ENCODE measurements at regions not wholly inside any gene's neighbourhood (a gene's known extent, or its start where the extent isn't known, plus 50 kb on each side); places are given as distances from the start of the nearest gene placed in this dataset.

DNA sequence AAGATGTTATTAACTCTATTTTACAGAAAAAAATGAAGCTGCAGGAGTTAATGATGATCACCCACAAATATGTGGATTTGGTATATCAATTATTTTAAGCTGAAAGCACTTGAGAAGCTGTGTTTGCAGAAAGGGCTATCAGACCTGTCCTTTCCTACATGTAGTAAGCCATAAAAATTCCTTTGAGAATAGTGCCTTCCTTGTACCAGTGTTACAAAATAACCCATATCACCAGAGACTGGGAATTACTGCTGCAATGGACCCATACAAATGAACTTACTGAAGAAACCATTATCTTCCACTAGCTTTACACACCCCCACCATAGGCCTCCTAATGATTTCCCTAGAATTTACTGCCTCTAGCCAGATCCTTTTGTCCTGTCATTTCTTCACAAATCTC, 99.2 kb upstream of the ZRANB2 start:
- DNase-seq (ENCODE audit: low spot score), result no peak

- DNase-seq (ENCODE audit: low spot score), result no peak
These were observed 90.1 kb upstream of the ZRANB2 start for GRCh38 chr1:71170925-71171324.

- no peak for DNase-seq (ENCODE audit: low spot score)
These were observed 86.7 kb upstream of the ZRANB2 start for GRCh38 chr1:71167505-71167904.

- DNase-seq (ENCODE audit: low spot score), result no peak
These were observed 85.6 kb upstream of the ZRANB2 start for GRCh38 chr1:71166178-71167173.

- no peak for DNase-seq (ENCODE audit: low spot score)
These were observed 76.9 kb upstream of the ZRANB2 start for GRCh38 chr1:71157715-71158114.

- no peak for DNase-seq (ENCODE audit: low spot score)
These were observed 76.3 kb upstream of the ZRANB2 start for GRCh38 chr1:71157151-71157550.

DNA sequence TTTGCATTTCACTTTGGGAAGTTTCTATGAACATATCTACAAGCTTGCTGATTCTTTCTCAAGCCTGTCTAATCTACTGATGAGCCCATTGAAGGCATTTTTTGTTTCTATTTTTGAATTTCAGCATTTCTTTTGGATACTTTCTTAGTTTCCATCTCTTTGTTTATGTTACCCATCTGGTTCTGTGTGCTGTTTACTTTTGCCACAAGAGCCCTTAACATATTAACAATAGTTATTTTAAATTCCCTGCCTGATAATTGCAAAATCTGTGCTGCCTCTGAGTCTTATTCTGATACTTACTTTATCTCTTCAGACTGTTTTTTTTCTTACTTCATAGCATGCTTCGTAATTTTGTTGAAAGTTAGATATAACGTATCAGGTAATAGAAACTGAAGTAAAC, 75.8 kb upstream of the ZRANB2 start:
- DNase-seq (ENCODE audit: low spot score), result no peak

DNA sequence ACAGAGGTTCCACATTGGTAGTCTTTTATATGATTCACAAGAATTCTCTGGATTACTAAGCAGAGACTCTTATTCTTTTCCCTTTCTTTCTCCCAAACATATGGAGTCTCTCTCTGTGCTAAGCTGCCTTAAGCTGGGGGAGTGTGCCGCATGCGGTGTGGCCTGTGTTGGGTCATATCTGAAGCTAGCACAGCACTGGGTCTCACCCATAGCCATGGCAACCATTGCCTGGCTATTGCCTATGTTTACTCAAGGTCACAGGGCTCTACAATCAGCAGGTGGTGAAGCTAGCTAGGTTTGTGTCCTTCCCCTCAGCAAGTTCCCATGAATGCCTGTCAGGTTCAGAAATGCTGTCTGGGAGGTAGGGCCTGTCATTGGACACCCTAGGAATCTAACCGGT, 73.6 kb upstream of the ZRANB2 start:
- DNase-seq (ENCODE audit: low spot score), result no peak

DNA sequence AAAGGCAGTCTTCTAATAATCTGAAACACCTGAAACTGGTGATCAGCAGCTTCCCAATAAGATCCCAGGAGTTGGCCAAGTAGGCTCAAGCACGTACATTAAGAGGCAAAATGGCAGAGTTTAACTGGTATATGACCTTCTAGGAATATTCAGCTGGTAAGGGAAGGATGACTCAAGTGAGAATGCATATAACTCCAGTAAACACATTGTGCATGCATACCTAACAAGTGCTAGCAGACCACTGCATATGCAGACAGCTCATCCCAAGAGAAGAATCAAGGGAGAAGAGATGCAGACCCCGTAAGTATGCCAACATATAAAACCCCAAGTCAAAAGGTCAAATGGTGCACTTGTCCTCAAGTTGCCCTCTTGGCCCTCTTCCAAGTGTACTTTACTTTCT, 73.0 kb upstream of the ZRANB2 start:
- DNase-seq (ENCODE audit: low spot score), result no peak

DNA sequence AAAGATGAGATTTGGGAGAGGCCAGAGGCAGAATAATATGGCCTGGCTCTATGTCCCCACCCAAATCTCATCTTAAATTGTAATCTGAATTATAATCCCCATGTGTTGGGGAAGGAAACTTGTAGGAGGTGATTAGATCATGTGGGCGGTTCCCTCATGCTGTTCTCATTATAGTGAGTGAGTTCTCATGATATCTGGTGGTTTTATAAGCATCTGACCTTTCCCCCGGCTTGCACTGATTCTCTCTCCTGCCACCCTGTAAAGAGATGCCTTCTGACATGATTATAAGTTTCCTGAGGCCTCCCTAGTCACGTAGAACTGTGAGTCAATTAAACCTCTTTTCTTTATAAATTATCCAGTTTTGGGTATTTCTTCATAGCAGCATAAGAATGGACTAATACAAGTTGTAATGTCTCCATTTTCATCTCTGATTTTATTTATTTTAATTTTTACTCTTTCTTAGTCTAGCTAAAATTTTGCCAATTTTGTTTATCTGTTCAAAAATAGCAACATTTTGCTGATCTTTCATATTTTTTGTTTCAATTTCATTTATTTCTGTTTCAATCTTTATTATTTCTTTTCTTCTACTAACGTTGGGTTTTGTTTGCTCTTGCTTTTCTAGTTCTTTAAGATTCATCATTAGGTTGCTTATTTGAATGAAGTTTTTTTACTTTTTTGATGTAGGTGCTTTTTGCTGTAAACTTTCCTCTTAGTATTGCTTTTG, 67.0 kb upstream of the ZRANB2 start:
- DNase-seq (ENCODE audit: low spot score), result no peak

GRCh38 chr1:71135571-71135970, 54.7 kb upstream of the ZRANB2 start:
- no peak for DNase-seq (ENCODE audit: low spot score)
